ENCODE measurements at regions not wholly inside any gene's neighbourhood (a gene's known extent, or its start where the extent isn't known, plus 50 kb on each side); places are given as distances from the start of the nearest gene placed in this dataset.
"Not testable (repeated sequence)": the region's sequence is repeated elsewhere in the genome, so short reads cannot be mapped to it uniquely, and the experiment has no call there.

- H3K4me2 ChIP-seq (ENCODE audit: low read depth, low read length, poor library complexity, severe bottlenecking); H3K79me2 ChIP-seq (ENCODE audit: insufficient read depth, low read length); H3F3A ChIP-seq (ENCODE audit: low read depth); H3K36me3 ChIP-seq (ENCODE audit: insufficient read depth, low read length); H3K9ac ChIP-seq (ENCODE audit: low read depth, low read length, poor library complexity, severe bottlenecking); H3K9me3 ChIP-seq (ENCODE audit: insufficient read depth, low read depth, low read length); H3K9me2 ChIP-seq (replicated peaks; ENCODE audit: low read depth, low read length); H3K4me1 ChIP-seq (ENCODE audit: insufficient read depth, low read length, poor library complexity, severe bottlenecking); H3K27me3 ChIP-seq (ENCODE audit: insufficient read depth, low read length, poor library complexity, severe bottlenecking); H3K4me3 ChIP-seq (ENCODE audit: low read length, poor library complexity, severe bottlenecking); H2AFZ ChIP-seq (ENCODE audit: low read length); H4K20me1 ChIP-seq (ENCODE audit: insufficient read depth, low read length, poor library complexity, severe bottlenecking): not testable (repeated sequence)
Measured at GRCh38 chr17:26994648-26995047, 299.3 kb upstream of the WSB1 start.

- not testable (repeated sequence) for H2AFZ ChIP-seq (ENCODE audit: low read length); H3K4me2 ChIP-seq (ENCODE audit: low read depth, low read length, poor library complexity, severe bottlenecking); H3K9me3 ChIP-seq (ENCODE audit: insufficient read depth, low read depth, low read length); H3K79me2 ChIP-seq (ENCODE audit: insufficient read depth, low read length); H4K20me1 ChIP-seq (ENCODE audit: insufficient read depth, low read length, poor library complexity, severe bottlenecking); H3K36me3 ChIP-seq (ENCODE audit: insufficient read depth, low read length); H3K27me3 ChIP-seq (ENCODE audit: insufficient read depth, low read length, poor library complexity, severe bottlenecking); H3K4me1 ChIP-seq (ENCODE audit: insufficient read depth, low read length, poor library complexity, severe bottlenecking); H3K9ac ChIP-seq (ENCODE audit: low read depth, low read length, poor library complexity, severe bottlenecking); H3F3A ChIP-seq (ENCODE audit: low read depth); H3K4me3 ChIP-seq (ENCODE audit: low read length, poor library complexity, severe bottlenecking); H3K9me2 ChIP-seq (replicated peaks; ENCODE audit: low read depth, low read length)
Measured at GRCh38 chr17:26996146-26996916, 297.6 kb upstream of the WSB1 start.

- not testable (repeated sequence) for H3K9me3 ChIP-seq (ENCODE audit: insufficient read depth, low read depth, low read length); H3K27me3 ChIP-seq (ENCODE audit: insufficient read depth, low read length, poor library complexity, severe bottlenecking); H3K9ac ChIP-seq (ENCODE audit: low read depth, low read length, poor library complexity, severe bottlenecking); H3K9me2 ChIP-seq (replicated peaks; ENCODE audit: low read depth, low read length); H3K4me1 ChIP-seq (ENCODE audit: insufficient read depth, low read length, poor library complexity, severe bottlenecking); H3K36me3 ChIP-seq (ENCODE audit: insufficient read depth, low read length); H3K79me2 ChIP-seq (ENCODE audit: insufficient read depth, low read length); H3K4me2 ChIP-seq (ENCODE audit: low read depth, low read length, poor library complexity, severe bottlenecking); H2AFZ ChIP-seq (ENCODE audit: low read length); H4K20me1 ChIP-seq (ENCODE audit: insufficient read depth, low read length, poor library complexity, severe bottlenecking); H3F3A ChIP-seq (ENCODE audit: low read depth); H3K4me3 ChIP-seq (ENCODE audit: low read length, poor library complexity, severe bottlenecking)
Measured at GRCh38 chr17:27007734-27008531, 286.0 kb upstream of the WSB1 start.

GRCh38 chr17:27009087-27009486 lies 284.8 kb upstream of the WSB1 start:
- no peak overlapping the region for H3K4me2 ChIP-seq (ENCODE audit: low read depth, low read length, poor library complexity, severe bottlenecking)
- TF ChIP-seq CTCF (conservative IDR thresholded peaks at IDR 0.05; ENCODE audit: low read length) (no peak), EZH2phosphoT487 (IDR thresholded peaks at IDR 0.05; ENCODE audit: borderline replicate concordance) (no peak)

GRCh38 chr17:27010138-27010537 lies 283.8 kb upstream of the WSB1 start:
- not testable (repeated sequence) for H2AFZ ChIP-seq (ENCODE audit: low read length); H4K20me1 ChIP-seq (ENCODE audit: insufficient read depth, low read length, poor library complexity, severe bottlenecking); H3K9ac ChIP-seq (ENCODE audit: low read depth, low read length, poor library complexity, severe bottlenecking); H3K4me2 ChIP-seq (ENCODE audit: low read depth, low read length, poor library complexity, severe bottlenecking); H3K27me3 ChIP-seq (ENCODE audit: insufficient read depth, low read length, poor library complexity, severe bottlenecking); H3K36me3 ChIP-seq (ENCODE audit: insufficient read depth, low read length); H3K79me2 ChIP-seq (ENCODE audit: insufficient read depth, low read length); H3F3A ChIP-seq (ENCODE audit: low read depth); H3K4me1 ChIP-seq (ENCODE audit: insufficient read depth, low read length, poor library complexity, severe bottlenecking); H3K9me3 ChIP-seq (ENCODE audit: insufficient read depth, low read depth, low read length); H3K9me2 ChIP-seq (replicated peaks; ENCODE audit: low read depth, low read length); H3K4me3 ChIP-seq (ENCODE audit: low read length, poor library complexity, severe bottlenecking)

More at GRCh38 chr17:27009087-27009486, 284.8 kb upstream of the WSB1 start:
- no peaks in the 10 kb centered on the region for H4K20me1 ChIP-seq (ENCODE audit: insufficient read depth, low read length, poor library complexity, severe bottlenecking)
- no peak overlapping the region for H3K9ac ChIP-seq (ENCODE audit: low read depth, low read length, poor library complexity, severe bottlenecking)
- no peaks in the 10 kb centered on the region for H3K27me3 ChIP-seq (ENCODE audit: insufficient read depth, low read length, poor library complexity, severe bottlenecking)
- no peaks in the 10 kb centered on the region for H3K4me1 ChIP-seq (ENCODE audit: insufficient read depth, low read length, poor library complexity, severe bottlenecking)
- no peaks in the 10 kb centered on the region for H3K36me3 ChIP-seq (ENCODE audit: insufficient read depth, low read length)
- no peaks in the 10 kb centered on the region for H3K79me2 ChIP-seq (ENCODE audit: insufficient read depth, low read length)
- H3K4me3 ChIP-seq (ENCODE audit: low read length, poor library complexity, severe bottlenecking) = no peak overlapping the region
- no peak overlapping the region for H2AFZ ChIP-seq (ENCODE audit: low read length)
- H3F3A ChIP-seq (ENCODE audit: low read depth) = no peaks in the 10 kb centered on the region
- H3K9me3 ChIP-seq (ENCODE audit: insufficient read depth, low read depth, low read length) = no peaks in the 10 kb centered on the region
- no peaks in the 10 kb centered on the region for H3K9me2 ChIP-seq (replicated peaks; ENCODE audit: low read depth, low read length)

GRCh38 chr17:27030552-27030951 lies 263.4 kb upstream of the WSB1 start:
- H3K9ac ChIP-seq (ENCODE audit: low read depth, low read length, poor library complexity, severe bottlenecking); H3F3A ChIP-seq (ENCODE audit: low read depth); H3K9me2 ChIP-seq (replicated peaks; ENCODE audit: low read depth, low read length); H3K4me1 ChIP-seq (ENCODE audit: insufficient read depth, low read length, poor library complexity, severe bottlenecking); H2AFZ ChIP-seq (ENCODE audit: low read length); H4K20me1 ChIP-seq (ENCODE audit: insufficient read depth, low read length, poor library complexity, severe bottlenecking); H3K9me3 ChIP-seq (ENCODE audit: insufficient read depth, low read depth, low read length); H3K4me3 ChIP-seq (ENCODE audit: low read length, poor library complexity, severe bottlenecking); H3K27me3 ChIP-seq (ENCODE audit: insufficient read depth, low read length, poor library complexity, severe bottlenecking); H3K79me2 ChIP-seq (ENCODE audit: insufficient read depth, low read length); H3K4me2 ChIP-seq (ENCODE audit: low read depth, low read length, poor library complexity, severe bottlenecking); H3K36me3 ChIP-seq (ENCODE audit: insufficient read depth, low read length): not testable (repeated sequence)
